22Rv1 (cell line): ENCODE measurements at regions not wholly inside any gene's neighbourhood (a gene's known extent, or its start where the extent isn't known, plus 50 kb on each side); places are given as distances from the start of the nearest gene placed in this dataset.

Experiments used
- H3K27ac ChIP-seq: fragments of 450-650 bp; 2 replicates; pipeline ENCODE4 v1.5.1; 2017
- CTCF ChIP-seq: fragments of 450-650 bp; IDR thresholded peaks from 2 replicates; pipeline ENCODE4 v1.5.1; 2017; ENCODE audit warnings: mild to moderate bottlenecking
- ZFX ChIP-seq: fragments of 450-650 bp; IDR thresholded peaks from 2 replicates; pipeline ENCODE4 v1.6.1; 2017; ENCODE audit warnings: antibody characterized with exemption, borderline replicate concordance

GRCh38 chr14:44782775-44783238 is 178.9 kb downstream of the KLHL28 start:
- H3K27ac ChIP-seq, result no peak overlapping the region
- TF ChIP-seq ZFX, result no peak
- no peak for TF ChIP-seq CTCF

DNA sequence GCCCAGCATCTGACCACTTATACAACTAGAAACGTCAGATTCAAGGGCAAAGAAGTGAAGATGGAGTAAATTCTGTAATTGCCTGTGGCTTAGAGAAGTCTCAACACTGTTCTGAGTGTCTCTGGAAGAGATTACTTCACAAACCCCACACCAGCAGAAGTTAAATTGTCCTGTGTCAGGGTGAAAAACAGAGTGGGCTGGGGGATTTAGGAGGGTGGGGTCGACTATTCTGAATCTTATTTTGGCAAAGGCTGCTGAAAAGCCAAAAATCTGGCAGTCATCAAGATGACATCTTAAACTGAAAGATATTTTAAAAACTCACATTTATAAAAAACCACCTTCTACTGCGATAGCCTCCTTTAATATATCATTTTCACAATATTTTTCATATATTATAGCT is 180.8 kb downstream of the KLHL28 start:
- TF ChIP-seq ZFX (no peak), CTCF (no peak)
- no peak overlapping the region for H3K27ac ChIP-seq

DNA sequence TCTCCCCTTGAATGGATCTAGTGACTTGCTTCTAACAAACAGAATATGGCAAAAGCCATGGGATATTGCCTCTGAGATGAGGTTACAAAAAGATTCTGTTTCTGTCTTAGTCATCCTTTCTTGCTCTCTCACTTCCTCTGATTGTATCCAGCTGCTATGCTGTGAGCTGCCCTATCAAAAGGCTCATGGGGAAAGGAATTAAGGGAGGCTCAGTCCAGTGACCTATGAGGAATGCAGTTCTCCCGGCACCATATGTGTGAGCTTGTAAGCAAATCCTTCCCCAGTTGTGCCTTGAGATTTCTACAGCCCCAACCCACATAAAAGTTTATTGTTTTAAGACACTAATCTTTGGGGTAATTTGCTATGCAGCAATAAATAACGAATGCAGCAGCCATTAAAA is 183.1 kb downstream of the KLHL28 start:
- TF ChIP-seq ZFX (no peak), CTCF (no peak)
- H3K27ac ChIP-seq, result no peak overlapping the region

DNA sequence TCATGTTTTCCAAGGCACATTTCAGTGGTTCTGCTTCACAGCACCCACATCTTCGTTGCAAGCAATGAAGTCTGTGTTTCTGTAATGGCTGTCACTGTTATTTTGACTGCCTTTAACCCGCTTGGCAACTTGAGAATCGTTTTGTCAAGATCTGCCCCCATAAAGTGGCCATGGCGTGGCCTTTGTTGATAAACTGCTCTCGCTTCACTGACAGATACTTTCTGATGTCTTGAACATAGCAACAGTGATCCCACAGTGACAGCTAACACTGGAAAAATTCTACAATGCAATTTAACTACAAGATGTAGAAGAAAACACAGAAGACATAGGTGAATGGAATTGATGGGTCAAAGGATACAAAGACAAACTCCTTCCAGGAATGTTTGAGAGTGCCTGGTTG is 184.2 kb downstream of the KLHL28 start:
- no peak for TF ChIP-seq CTCF
- no peak for TF ChIP-seq ZFX
- no peak overlapping the region for H3K27ac ChIP-seq

- TF ChIP-seq ZFX, result no peak
- no peak for TF ChIP-seq CTCF
- H3K27ac ChIP-seq, result no peak overlapping the region
Measured at GRCh38 chr14:44775248-44775647, 186.5 kb downstream of the KLHL28 start.

- TF ChIP-seq ZFX (no peak), CTCF (no peak)
Measured at GRCh38 chr14:44774396-44774795, 187.4 kb downstream of the KLHL28 start.

GRCh38 chr14:44771496-44771895 is 190.3 kb downstream of the KLHL28 start:
- TF ChIP-seq ZFX (no peak), CTCF (no peak)

More at GRCh38 chr14:44774396-44774795, 187.4 kb downstream of the KLHL28 start:
- no peak overlapping the region for H3K27ac ChIP-seq

More at GRCh38 chr14:44771496-44771895, 190.3 kb downstream of the KLHL28 start:
- peak overlapping the region; percentile 32; the same call in 1 of the 2 replicates for H3K27ac ChIP-seq
